HG03571 (cell line): ENCODE measurements at regions not wholly inside any gene's neighbourhood (a gene's known extent, or its start where the extent isn't known, plus 50 kb on each side); places are given as distances from the start of the nearest gene placed in this dataset.
A peak's percentile ranks its signal among the peaks of the same experiment; 100 is the strongest.
"Not testable (repeated sequence)": the region's sequence is repeated elsewhere in the genome, so short reads cannot be mapped to it uniquely, and the experiment has no call there.

ENCODE experiments used
- ATAC-seq: cut with Tn5 transposase; IDR thresholded peaks from one replicate; pipeline ENCODE4 v1.9.1; 2021; ENCODE audit not compliant: unreplicated experiment

- ATAC-seq = peak; percentile 45
Observed at GRCh38 chr4:154164931-154165839, 326.4 kb downstream of the DCHS2 start.

- no peak for ATAC-seq
Observed at GRCh38 chr4:154160519-154161301, 330.9 kb downstream of the DCHS2 start.

GRCh38 chr4:154158361-154159155 lies 333.0 kb downstream of the DCHS2 start:
- ATAC-seq = no peak

- ATAC-seq = no peak
Observed at GRCh38 chr4:154152546-154152945, 339.1 kb downstream of the DCHS2 start.

GRCh38 chr4:154149236-154149635 lies 342.4 kb downstream of the DCHS2 start:
- ATAC-seq = not testable (repeated sequence)

- no peak for ATAC-seq
Observed at GRCh38 chr4:154143720-154144119, 347.9 kb downstream of the DCHS2 start.

- ATAC-seq = no peak
Observed at GRCh38 chr4:154142664-154143063, 348.9 kb downstream of the DCHS2 start.

- no peak for ATAC-seq
Observed at GRCh38 chr4:154140869-154141268, 350.7 kb downstream of the DCHS2 start.

- ATAC-seq = no peak
Observed at GRCh38 chr4:154137320-154137905, 348.5 kb upstream of the SFRP2 start.

- ATAC-seq = no peak
Observed at GRCh38 chr4:154135576-154135975, 346.7 kb upstream of the SFRP2 start.

GRCh38 chr4:154132406-154132805 lies 343.5 kb upstream of the SFRP2 start:
- no peak for ATAC-seq

GRCh38 chr4:154126276-154126675 lies 337.4 kb upstream of the SFRP2 start:
- no peak for ATAC-seq

- no peak for ATAC-seq
Observed at GRCh38 chr4:154125340-154125739, 336.5 kb upstream of the SFRP2 start.

- no peak for ATAC-seq
Observed at GRCh38 chr4:154124539-154125255, 335.8 kb upstream of the SFRP2 start.

GRCh38 chr4:154123897-154124296 lies 335.0 kb upstream of the SFRP2 start:
- no peak for ATAC-seq

- ATAC-seq = no peak
Observed at GRCh38 chr4:154120690-154121345, 331.9 kb upstream of the SFRP2 start.

GRCh38 chr4:154120006-154120676 lies 331.3 kb upstream of the SFRP2 start:
- no peak for ATAC-seq

GRCh38 chr4:154119317-154119716 lies 330.4 kb upstream of the SFRP2 start:
- ATAC-seq = no peak

GRCh38 chr4:154117726-154118125 lies 328.8 kb upstream of the SFRP2 start:
- ATAC-seq = not testable (repeated sequence)
